ENCODE measurements at regions not wholly inside any gene's neighbourhood (a gene's known extent, or its start where the extent isn't known, plus 50 kb on each side); places are given as distances from the start of the nearest gene placed in this dataset.

DNA sequence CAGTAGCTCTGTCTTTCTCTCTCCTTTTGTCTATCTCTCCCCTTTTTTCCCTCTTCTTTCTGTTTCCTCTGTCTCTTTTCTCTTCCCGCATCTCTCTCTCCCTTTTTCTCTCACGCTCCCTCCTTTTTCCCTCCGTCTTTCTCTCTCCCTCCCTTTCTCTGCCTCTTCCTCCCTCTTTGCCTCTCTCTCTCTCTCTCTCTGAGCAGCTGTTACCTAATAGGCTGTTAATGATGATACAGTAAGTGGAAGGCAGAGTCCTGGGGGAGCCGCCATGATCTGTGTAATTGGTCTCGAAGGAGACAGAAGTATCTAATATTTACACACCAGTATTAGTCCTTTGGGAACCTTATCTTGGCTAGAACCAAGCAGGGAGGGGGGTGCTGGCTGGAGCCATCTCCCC is 136.1 kb upstream of the CIBAR2 start:
- TF ChIP-seq, protein P1, sequence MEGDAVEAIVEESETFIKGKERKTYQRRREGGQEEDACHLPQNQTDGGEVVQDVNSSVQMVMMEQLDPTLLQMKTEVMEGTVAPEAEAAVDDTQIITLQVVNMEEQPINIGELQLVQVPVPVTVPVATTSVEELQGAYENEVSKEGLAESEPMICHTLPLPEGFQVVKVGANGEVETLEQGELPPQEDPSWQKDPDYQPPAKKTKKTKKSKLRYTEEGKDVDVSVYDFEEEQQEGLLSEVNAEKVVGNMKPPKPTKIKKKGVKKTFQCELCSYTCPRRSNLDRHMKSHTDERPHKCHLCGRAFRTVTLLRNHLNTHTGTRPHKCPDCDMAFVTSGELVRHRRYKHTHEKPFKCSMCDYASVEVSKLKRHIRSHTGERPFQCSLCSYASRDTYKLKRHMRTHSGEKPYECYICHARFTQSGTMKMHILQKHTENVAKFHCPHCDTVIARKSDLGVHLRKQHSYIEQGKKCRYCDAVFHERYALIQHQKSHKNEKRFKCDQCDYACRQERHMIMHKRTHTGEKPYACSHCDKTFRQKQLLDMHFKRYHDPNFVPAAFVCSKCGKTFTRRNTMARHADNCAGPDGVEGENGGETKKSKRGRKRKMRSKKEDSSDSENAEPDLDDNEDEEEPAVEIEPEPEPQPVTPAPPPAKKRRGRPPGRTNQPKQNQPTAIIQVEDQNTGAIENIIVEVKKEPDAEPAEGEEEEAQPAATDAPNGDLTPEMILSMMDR (conservative IDR thresholded peaks at IDR 0.05), result no peak
- no peak for TF ChIP-seq ZFX (IDR thresholded peaks at IDR 0.05)

Data from C4-2B (cell line).